ENCODE measurements at regions not wholly inside any gene's neighbourhood (a gene's known extent, or its start where the extent isn't known, plus 50 kb on each side); places are given as distances from the start of the nearest gene placed in this dataset.

GRCh38 chr13:104160536-104160935, 1094.3 kb upstream of the SLC10A2 start:
- Histone ChIP-seq H3K9me3 (no peaks in the 10 kb centered on the region), H3K27ac (no peak overlapping the region), H3K4me3 (no peak overlapping the region), H3K36me3 (no peaks in the 10 kb centered on the region), H3K4me1 (no peaks in the 10 kb centered on the region), H3K27me3 (no peaks in the 10 kb centered on the region)
- intact Hi-C loops (cut with DNase I) = no loop called here
- DNase-seq (ENCODE audit: extremely low spot score in 2 of 2) = no peak
- no peak for TF ChIP-seq POLR2AphosphoS5 (IDR thresholded peaks at IDR 0.05; ENCODE audit: insufficient read depth in 1 of 2, low read depth in 1 of 2)
- no peak for TF ChIP-seq POLR2A (IDR thresholded peaks at IDR 0.05)
- no peak for TF ChIP-seq CTCF (IDR thresholded peaks at IDR 0.05)

- Histone ChIP-seq H3K27ac (no peak overlapping the region), H3K4me3 (no peak overlapping the region), H3K36me3 (no peaks in the 10 kb centered on the region), H3K9me3 (no peaks in the 10 kb centered on the region), H3K27me3 (no peaks in the 10 kb centered on the region), H3K4me1 (no peaks in the 10 kb centered on the region)
- intact Hi-C loops (cut with DNase I) = no loop called here
- DNase-seq (ENCODE audit: extremely low spot score in 2 of 2) = no peak
- TF ChIP-seq CTCF (IDR thresholded peaks at IDR 0.05) = no peak
- no peak for TF ChIP-seq POLR2AphosphoS5 (IDR thresholded peaks at IDR 0.05; ENCODE audit: insufficient read depth in 1 of 2, low read depth in 1 of 2)
- no peak for TF ChIP-seq POLR2A (IDR thresholded peaks at IDR 0.05)
Measured at GRCh38 chr13:104143760-104144416, 1077.7 kb upstream of the SLC10A2 start.

GRCh38 chr13:104140552-104140951, 1074.3 kb upstream of the SLC10A2 start:
- no peaks in the 10 kb centered on the region for H3K4me1 ChIP-seq

GRCh38 chr13:104137416-104137815, 1071.2 kb upstream of the SLC10A2 start:
- Histone ChIP-seq H3K27me3 (no peaks in the 10 kb centered on the region), H3K9me3 (no peaks in the 10 kb centered on the region), H3K4me3 (no peak overlapping the region), H3K36me3 (no peaks in the 10 kb centered on the region), H3K4me1 (no peaks in the 10 kb centered on the region), H3K27ac (no peak overlapping the region)
- DNase-seq (ENCODE audit: extremely low spot score in 2 of 2) = no peak
- TF ChIP-seq POLR2A (IDR thresholded peaks at IDR 0.05) = no peak
- TF ChIP-seq CTCF (IDR thresholded peaks at IDR 0.05) = no peak
- TF ChIP-seq POLR2AphosphoS5 (IDR thresholded peaks at IDR 0.05; ENCODE audit: insufficient read depth in 1 of 2, low read depth in 1 of 2) = no peak
- intact Hi-C loops (cut with DNase I) = no loop called here

More at GRCh38 chr13:104140552-104140951, 1074.3 kb upstream of the SLC10A2 start:
- intact Hi-C loops (cut with DNase I) = no loop called here
- TF ChIP-seq POLR2A (IDR thresholded peaks at IDR 0.05) = no peak
- no peak for TF ChIP-seq POLR2AphosphoS5 (IDR thresholded peaks at IDR 0.05; ENCODE audit: insufficient read depth in 1 of 2, low read depth in 1 of 2)
- no peak for TF ChIP-seq CTCF (IDR thresholded peaks at IDR 0.05)
- Histone ChIP-seq H3K9me3 (no peaks in the 10 kb centered on the region), H3K27me3 (no peaks in the 10 kb centered on the region), H3K27ac (no peak overlapping the region), H3K4me3 (no peak overlapping the region), H3K36me3 (no peaks in the 10 kb centered on the region)
- no peak for DNase-seq (ENCODE audit: extremely low spot score in 2 of 2)

- no peak overlapping the region for H3K4me3 ChIP-seq
- no peak overlapping the region for H3K27ac ChIP-seq
- no peaks in the 10 kb centered on the region for H3K36me3 ChIP-seq
- DNase-seq (ENCODE audit: extremely low spot score in 2 of 2) = no peak
- H3K4me1 ChIP-seq = no peaks in the 10 kb centered on the region
- no peaks in the 10 kb centered on the region for H3K9me3 ChIP-seq
- intact Hi-C loops (cut with DNase I) = no loop called here
- no peaks in the 10 kb centered on the region for H3K27me3 ChIP-seq
- TF ChIP-seq CTCF (IDR thresholded peaks at IDR 0.05) = no peak
- TF ChIP-seq POLR2A (IDR thresholded peaks at IDR 0.05) = no peak
- no peak for TF ChIP-seq POLR2AphosphoS5 (IDR thresholded peaks at IDR 0.05; ENCODE audit: insufficient read depth in 1 of 2, low read depth in 1 of 2)
Measured at GRCh38 chr13:104132849-104133248, 1066.6 kb upstream of the SLC10A2 start.

Measured in vagina (tissue), 2 donors.